ENCODE measurements at regions not wholly inside any gene's neighbourhood (a gene's known extent, or its start where the extent isn't known, plus 50 kb on each side); places are given as distances from the start of the nearest gene placed in this dataset.

GRCh38 chr2:207370646-207371045 is 159.1 kb upstream of the CREB1 start:
- TF ChIP-seq, protein P1, sequence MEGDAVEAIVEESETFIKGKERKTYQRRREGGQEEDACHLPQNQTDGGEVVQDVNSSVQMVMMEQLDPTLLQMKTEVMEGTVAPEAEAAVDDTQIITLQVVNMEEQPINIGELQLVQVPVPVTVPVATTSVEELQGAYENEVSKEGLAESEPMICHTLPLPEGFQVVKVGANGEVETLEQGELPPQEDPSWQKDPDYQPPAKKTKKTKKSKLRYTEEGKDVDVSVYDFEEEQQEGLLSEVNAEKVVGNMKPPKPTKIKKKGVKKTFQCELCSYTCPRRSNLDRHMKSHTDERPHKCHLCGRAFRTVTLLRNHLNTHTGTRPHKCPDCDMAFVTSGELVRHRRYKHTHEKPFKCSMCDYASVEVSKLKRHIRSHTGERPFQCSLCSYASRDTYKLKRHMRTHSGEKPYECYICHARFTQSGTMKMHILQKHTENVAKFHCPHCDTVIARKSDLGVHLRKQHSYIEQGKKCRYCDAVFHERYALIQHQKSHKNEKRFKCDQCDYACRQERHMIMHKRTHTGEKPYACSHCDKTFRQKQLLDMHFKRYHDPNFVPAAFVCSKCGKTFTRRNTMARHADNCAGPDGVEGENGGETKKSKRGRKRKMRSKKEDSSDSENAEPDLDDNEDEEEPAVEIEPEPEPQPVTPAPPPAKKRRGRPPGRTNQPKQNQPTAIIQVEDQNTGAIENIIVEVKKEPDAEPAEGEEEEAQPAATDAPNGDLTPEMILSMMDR (IDR thresholded peaks at IDR 0.05; ENCODE audit: insufficient read depth, low read depth, low read length) = no peak
- no peak for TF ChIP-seq EZH2 (IDR thresholded peaks at IDR 0.05; ENCODE audit: insufficient read depth, low read length)
